K562 (cell line): ENCODE measurements at regions not wholly inside any gene's neighbourhood (a gene's known extent, or its start where the extent isn't known, plus 50 kb on each side); places are given as distances from the start of the nearest gene placed in this dataset.

Experiments
- ATAC-seq: fragments of 200-7000 bp; cut with Tn5 transposase; 3 replicates; pipeline ENCODE4 v1.9.1; 2020; ENCODE audit warnings: moderate library complexity
- BruUV-seq: library from RNA; stranded (reverse); fragments of 400-500 nt; replicated peaks from 2 replicates; lab custom pipeline; 2021; lab: Mats Ljungman, UMichigan
- CTCF ChIA-PET: fragments of 300-600 bp; formaldehyde crosslinking; extraction: SDS; loops from one replicate; lab custom pipeline; 2021; ENCODE audit warnings: low intra/inter-chr PET ratio; lab: Yijun Ruan, JAX
- POLR2A ChIA-PET: fragments of 300-600, 350-650 bp; sonication (Branson Sonifier 250); formaldehyde crosslinking; extraction: SDS; loops from one replicate; lab custom pipeline; 2021; ENCODE audit warnings: antibody characterized with exemption, inconsistent platforms; lab: Yijun Ruan, JAX
- DNase-seq, 4 experiments: peaks; one replicate each; pipeline versions ENCODE4 v3.0.0 to v3.0.0-alpha.2; 2011 to 2018; ENCODE audit warnings: low spot score in 3 of 4, mixed read lengths in 3 of 4; ENCODE audit errors: extremely low read depth in 1 of 4
- FAIRE-seq: peaks from 2 replicates; lab custom pipeline; 2011; peaks lifted over from hg19 to GRCh38; lab: Jason Lieb, UNC
- H2AFZ ChIP-seq: 2 replicates; pipeline ENCODE4 v1.6.0; 2011; ENCODE audit warnings: low read depth, low read length, control low read depth, inconsistent platforms
- H3K27ac ChIP-seq: fragments of 200-600 bp; 3 replicates; pipeline ENCODE4 v1.8.0; 2011; ENCODE audit warnings: low read depth, mild to moderate bottlenecking, control low read depth, inconsistent platforms, low read length, moderate library complexity, mixed read lengths; ENCODE audit errors: extremely low read depth
- H3K27me3 ChIP-seq, 2 experiments: fragments of 300-600 bp in 1 of 2; 2 replicates in 1 of 2; 3 replicates in 1 of 2; pipeline versions ENCODE4 v1.6.0 to v1.8.0; 2011; ENCODE audit warnings: inconsistent platforms in 2 of 2, low read length in 2 of 2, mild to moderate bottlenecking in 1 of 2, mixed read lengths in 1 of 2, moderate library complexity in 1 of 2; ENCODE audit not compliant: control insufficient read depth in 2 of 2, insufficient read depth in 2 of 2
- H3K36me3 ChIP-seq: fragments of 300-600 bp; 3 replicates; pipeline ENCODE4 v1.8.0; 2011; ENCODE audit warnings: mild to moderate bottlenecking, low read length, inconsistent platforms; ENCODE audit not compliant: control insufficient read depth, insufficient read depth
- H3K4me1 ChIP-seq, 2 experiments: fragments of 200-600 bp in 1 of 2; replicated peaks in 1 of 2; 2 replicates in 1 of 2; 3 replicates in 1 of 2; pipeline versions ENCODE4 v1.5.1 to v1.8.0; 2011; ENCODE audit warnings: inconsistent platforms in 2 of 2, low read length in 2 of 2, mild to moderate bottlenecking in 1 of 2, mixed read lengths in 1 of 2, moderate library complexity in 1 of 2; ENCODE audit not compliant: control insufficient read depth in 2 of 2, insufficient read depth in 2 of 2
- H3K4me2 ChIP-seq: 2 replicates; pipeline ENCODE4 v1.6.1; 2011; ENCODE audit warnings: low read length, control low read depth, inconsistent platforms, mixed read lengths; ENCODE audit not compliant: insufficient read depth
- H3K4me3 ChIP-seq: fragments of 200-600 bp; sonication (generic), shearing (Covaris generic); 2 replicates; pipeline ENCODE4 v1.5.1; 2016; ENCODE audit warnings: control low read depth, inconsistent platforms
- H3K79me2 ChIP-seq: fragments of 200-600 bp; 3 replicates; pipeline ENCODE4 v1.8.0; 2011; ENCODE audit warnings: low read length, inconsistent platforms; ENCODE audit not compliant: control insufficient read depth, insufficient read depth
- H3K9ac ChIP-seq, 2 experiments: 2 replicates each; pipeline versions ENCODE4 v1.6.0 to v1.6.1; 2011; ENCODE audit warnings: low read depth in 2 of 2, low read length in 2 of 2, control low read depth in 1 of 2, inconsistent platforms in 1 of 2, mild to moderate bottlenecking in 1 of 2, mixed read lengths in 1 of 2; ENCODE audit not compliant: insufficient read depth in 1 of 2
- H3K9me1 ChIP-seq: one replicate; pipeline ENCODE4 v1.6.0; 2011; ENCODE audit warnings: inconsistent platforms, mild to moderate bottlenecking, low read length, moderate library complexity; ENCODE audit not compliant: control insufficient read depth, insufficient read depth
- H3K9me3 ChIP-seq: replicated peaks from 2 replicates; pipeline ENCODE4 v1.5.1; 2011; ENCODE audit warnings: low read depth, low read length, inconsistent platforms; ENCODE audit not compliant: control insufficient read depth, insufficient read depth
- H4K20me1 ChIP-seq: replicated peaks from 2 replicates; pipeline ENCODE4 v1.6.1; 2011; ENCODE audit warnings: low read length, inconsistent platforms, mixed read lengths; ENCODE audit not compliant: control insufficient read depth, insufficient read depth
- ATF1 ChIP-seq, 2 experiments: fragments of 450-650 bp in 1 of 2; IDR thresholded peaks; 2 replicates each; pipeline ENCODE4 v1.6.1; 2016; ENCODE audit warnings: missing compliant biosample characterization in 1 of 2, missing genetic modification characterization in 1 of 2
- SPI1 ChIP-seq: IDR thresholded peaks from 2 replicates; pipeline ENCODE4 v1.6.1; 2011; ENCODE audit warnings: low read depth, low read length, control low read depth, borderline replicate concordance
- ZNF253 ChIP-seq: fragments of 250-450 bp; sonication (Bioruptor Pico); conservative IDR thresholded peaks from 2 replicates; pipeline ENCODE4 v1.6.1; 2021; ENCODE audit warnings: mild to moderate bottlenecking
- ZNF830 ChIP-seq: fragments of 250-450 bp; sonication (Bioruptor Pico); IDR thresholded peaks from 2 replicates; pipeline ENCODE4 v1.5.0; 2021; ENCODE audit warnings: mild to moderate bottlenecking
- WGBS: fragments of 100-300 bp; shearing (Covaris generic); methylation state at CpG from one replicate; pipeline ENCODE4 v1.1.6; 2016; ENCODE audit warnings: low coverage, mixed read lengths; ENCODE audit not compliant: insufficient coverage; ENCODE audit errors: missing lambda C conversion rate; 5-methylcytosine and 5-hydroxymethylcytosine counted together
- in situ Hi-C: fragments of 300-500 bp; cut with MboI; formaldehyde crosslinking; loops from 4 replicates; pipeline ENCODE4 v1.15.0; 2018; ENCODE audit warnings: inconsistent platforms, mixed read lengths
- intact Hi-C: fragments of 100-400 bp; cut with micrococcal nuclease; formaldehyde crosslinking; loops from 2 replicates; pipeline ENCODE4 v1.14.2; 2022

DNA sequence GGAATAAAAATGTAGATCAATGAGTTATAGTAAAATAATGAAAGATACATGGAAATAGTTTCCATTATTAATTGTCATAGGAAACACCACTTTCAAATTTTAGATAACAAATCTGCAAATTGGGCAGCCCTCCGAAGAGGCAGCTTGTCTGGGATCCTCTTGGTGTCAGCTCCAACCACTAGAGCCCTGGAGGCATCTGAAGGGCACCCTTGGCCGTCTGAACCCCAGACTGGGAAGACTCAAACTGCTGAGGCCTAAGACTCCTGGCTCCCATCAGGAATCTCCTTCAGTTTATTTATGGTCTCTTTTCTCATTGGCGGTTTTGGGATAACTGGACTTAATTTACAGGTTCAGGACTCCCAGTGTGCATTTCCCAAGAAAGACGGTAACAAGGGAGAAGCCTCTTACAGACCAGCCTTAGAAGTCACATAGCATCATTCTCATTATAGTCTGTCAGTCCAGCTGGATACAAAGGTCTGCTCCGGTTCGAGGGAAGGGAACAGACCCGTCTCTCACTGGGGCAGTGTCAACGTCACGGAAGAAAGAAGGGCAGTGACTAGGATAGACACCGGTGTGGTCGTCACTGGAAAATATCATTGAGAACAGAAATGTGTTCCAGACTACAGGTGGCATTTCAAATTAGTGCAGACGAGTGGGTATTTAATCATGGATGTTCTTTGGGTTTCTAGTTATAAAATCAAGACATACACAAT lies 390.7 kb upstream of the NETO1 start:
- Histone ChIP-seq H3K36me3 (peaks cover 32% of the 10 kb centered on the region; the same call in 2 of the 3 replicates), H3K4me2 (peak overlapping the region; percentile 76), H3K79me2 (peaks cover 100% of the 10 kb centered on the region), H4K20me1 (peaks cover 17% of the 10 kb centered on the region), H3K4me1 (peaks cover 0 to 2% of the 10 kb centered on the region in 2 experiments; a peak in 3 of 5 replicates), H3K9me3 (no peaks in the 10 kb centered on the region), H3K9ac (peak overlapping the region; percentile 32 to 57; a peak in 3 of 4 replicates)
- WGBS: 7% methylated on average over 6 of the region's 12 CpGs
- DNase-seq (peak in 2 of 4 experiments; percentile 10 to 40), ATAC-seq (peak; percentile 67)
- TF ChIP-seq ZNF830 (CRISPR knock-in tag) (no peak), ATF1 (CRISPR knock-in tag; IDR thresholded peaks at IDR 0.05) (no peak), ATF1 (tag; IDR thresholded peaks at IDR 0.05) (peak; percentile 37; the same call in 1 of the 2 replicates)
- TF ChIP-seq, all 486 proteins: peak for 1
- intact Hi-C loops: no loop called here
- Histone ChIP-seq H3K9me1 (no peaks in the 10 kb centered on the region), H3K4me3 (peak overlapping the region; percentile 34), H3K27me3 (no peaks in the 10 kb centered on the region), H3K27ac (peak overlapping the region; percentile 51; the same call in 2 of the 3 replicates), H2AFZ (0 out of 2 replicates have a peak overlapping the region, but pooled peaks have one; percentile 17)
- ChIA-PET POLR2A (interaction anchor here (0.5 to 0.8 kb wide), 2 partner anchors 22 to 1005 kb away, joined by 3 to 4 read pairs; no protein-coding TSS in a partner anchor), CTCF (no interaction called here)
- in situ Hi-C loops: no loop called here
- peak; percentile 85 for FAIRE-seq
- no TSS peak for BruUV-seq

DNA sequence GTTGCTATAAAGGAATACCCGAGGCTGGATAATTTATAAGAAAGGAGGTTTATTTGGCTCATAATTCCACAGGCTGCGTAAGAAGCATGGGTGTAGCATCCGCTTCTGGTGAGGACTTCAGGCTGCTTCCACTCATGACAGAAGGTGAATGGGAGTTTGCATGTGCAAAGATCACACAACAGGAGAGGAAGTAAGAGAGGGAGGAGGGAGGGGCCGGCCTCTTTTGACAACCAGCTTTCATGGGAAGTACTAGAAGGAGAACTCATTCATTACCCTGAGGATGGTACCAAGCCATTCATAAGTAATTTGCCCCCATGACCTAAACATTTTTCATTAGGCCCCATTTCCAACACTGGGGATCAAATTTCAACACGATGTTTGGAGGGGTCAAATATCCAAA lies 386.8 kb upstream of the NETO1 start:
- 81% methylated on average over 3 of the region's 5 CpGs for WGBS
- Histone ChIP-seq H3K27ac (no peak overlapping the region), H3K79me2 (peaks cover 95% of the 10 kb centered on the region), H3K36me3 (peaks cover 59% of the 10 kb centered on the region; the same call in 2 of the 3 replicates), H3K4me3 (no peak overlapping the region), H3K9ac (no peak overlapping the region), H4K20me1 (peaks cover 17% of the 10 kb centered on the region), H3K4me1 (peaks cover 0 to 2% of the 10 kb centered on the region in 2 experiments; a peak in 3 of 5 replicates), H3K4me2 (no peak overlapping the region), H3K27me3 (no peaks in the 10 kb centered on the region), H2AFZ (no peak overlapping the region), H3K9me1 (no peaks in the 10 kb centered on the region), H3K9me3 (no peaks in the 10 kb centered on the region)
- ATAC-seq (peak; percentile 23; the same call in 2 of the 3 replicates), DNase-seq (peak in 1 of 4 experiments; percentile 9), FAIRE-seq (peak; percentile 11)
- intact Hi-C loops (no loop called here), in situ Hi-C loops (no loop called here)
- TF ChIP-seq SPI1 (peak; percentile 43; the same call in 1 of the 2 replicates), ZNF253 (CRISPR knock-in tag) (no peak)
- BruUV-seq: no TSS peak
- POLR2A ChIA-PET: no interaction called here
- CTCF ChIA-PET: interaction anchor here (0.6 kb wide), 1 partner anchor 181 kb away, joined by 3 read pairs; no protein-coding TSS in a partner anchor
